IPS DF 4.7 (cell line): ENCODE measurements at regions not wholly inside any gene's neighbourhood (a gene's known extent, or its start where the extent isn't known, plus 50 kb on each side); places are given as distances from the start of the nearest gene placed in this dataset.
"Not testable (repeated sequence)": the region's sequence is repeated elsewhere in the genome, so short reads cannot be mapped to it uniquely, and the experiment has no call there.

Experiments
- DNase-seq: peaks from one replicate; pipeline ENCODE4 v3.0.0-alpha.2; 2013; ENCODE audit warnings: low spot score; ENCODE audit errors: extremely low read depth

DNA sequence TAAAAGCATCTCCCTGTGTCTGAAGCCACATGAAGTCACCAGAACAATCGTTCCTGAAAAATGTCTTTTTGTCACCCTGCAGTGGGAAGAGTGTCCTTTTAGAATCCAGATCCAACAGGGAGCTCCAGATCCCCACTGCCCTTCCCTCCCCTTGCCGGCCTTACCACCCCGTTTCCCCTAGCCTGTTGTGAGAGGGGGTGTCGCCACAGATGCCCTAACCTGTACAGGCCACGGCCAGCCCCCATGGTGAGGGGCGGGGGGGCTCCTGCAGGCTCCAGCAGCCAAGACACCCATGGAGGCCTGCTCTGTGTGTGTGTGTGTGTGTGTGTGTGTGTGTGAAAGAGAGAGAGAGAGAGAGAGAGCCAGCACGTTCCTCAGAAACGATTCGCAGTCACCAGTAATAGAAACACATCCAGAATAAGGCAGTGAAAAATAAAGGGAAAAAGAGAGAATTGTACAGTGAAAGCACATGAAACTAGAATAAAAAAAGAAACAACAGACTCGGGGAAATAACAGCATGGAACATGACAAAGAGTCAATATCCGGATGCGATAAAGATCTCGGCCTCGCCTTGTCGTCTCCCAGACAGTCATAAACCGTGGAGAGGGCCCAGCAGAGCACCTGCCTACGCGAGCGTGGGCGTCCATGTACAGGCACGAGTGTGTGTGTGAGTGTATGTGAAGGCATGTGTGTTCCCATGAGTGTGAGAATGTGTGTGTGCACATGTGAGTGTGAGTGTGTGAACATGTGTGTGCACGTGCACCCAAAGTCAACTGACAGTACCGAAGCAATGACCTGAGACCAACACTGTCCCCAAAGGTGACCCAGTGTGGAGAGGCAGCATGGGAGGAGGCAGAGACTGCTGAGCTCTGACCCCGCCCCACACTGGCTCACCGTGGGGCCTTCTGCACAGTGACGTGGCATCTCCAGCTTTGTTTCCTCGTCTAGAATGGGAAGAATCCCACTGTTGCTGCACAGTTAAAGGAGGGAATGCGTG is 303.8 kb downstream of the NPHP4 start:
- DNase-seq, result no peak

DNA sequence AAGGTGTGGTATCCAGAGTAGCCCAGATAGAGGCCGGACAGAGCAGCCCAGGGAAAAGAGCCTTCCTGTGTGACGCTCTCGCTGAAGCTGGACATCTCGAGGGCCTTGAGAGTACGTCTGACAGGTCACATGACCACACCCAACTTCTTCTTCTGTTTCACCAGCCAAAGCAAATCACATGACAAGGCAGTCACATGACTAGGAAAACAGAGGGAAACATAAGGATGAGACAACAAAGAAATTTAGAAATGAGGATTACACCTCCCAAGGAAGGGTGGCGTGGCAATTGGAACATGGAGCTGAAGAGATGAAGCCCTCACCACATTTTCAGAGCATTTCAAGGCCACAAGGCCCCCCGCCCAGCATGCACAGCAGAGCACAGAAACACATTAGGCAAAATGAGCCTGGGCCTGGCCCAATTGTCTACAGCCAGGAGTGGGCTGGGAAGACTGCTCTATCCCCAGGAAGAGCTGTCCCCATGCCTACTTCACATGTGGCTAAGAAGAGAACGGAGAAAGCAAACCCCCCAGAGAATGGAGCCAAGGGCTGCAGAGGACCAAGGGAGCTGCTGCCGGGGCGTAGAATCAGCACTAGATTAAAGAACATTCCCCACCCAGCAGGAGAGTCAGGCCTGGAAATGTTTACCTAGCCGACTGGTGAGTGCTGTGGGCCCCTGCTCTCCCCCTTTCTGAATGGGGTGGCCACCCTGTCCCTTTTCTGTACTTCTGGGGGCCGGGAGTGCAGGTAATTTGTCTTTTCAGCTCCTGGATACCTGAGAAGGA is 305.1 kb downstream of the NPHP4 start:
- no peak for DNase-seq

DNA sequence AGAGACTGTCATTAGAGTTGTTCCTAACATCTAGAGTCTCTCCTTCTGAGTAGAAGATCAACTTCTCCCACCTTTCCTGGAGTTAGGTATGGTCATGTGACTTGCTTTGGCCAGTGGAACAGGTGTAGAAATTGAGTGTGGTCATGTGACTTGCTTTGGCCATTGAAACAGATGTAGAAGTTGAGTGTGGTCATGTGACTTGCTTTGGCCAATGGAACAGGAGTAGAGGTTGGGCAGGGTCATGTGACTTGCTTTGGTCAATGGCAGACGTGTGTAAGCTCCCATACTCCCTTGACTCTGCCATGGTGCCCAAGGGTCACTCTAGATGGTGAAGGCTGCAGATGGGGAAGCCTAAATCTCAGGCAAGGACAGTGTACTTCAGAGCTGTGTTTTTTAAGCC is 306.0 kb downstream of the NPHP4 start:
- DNase-seq, result no peak

DNA sequence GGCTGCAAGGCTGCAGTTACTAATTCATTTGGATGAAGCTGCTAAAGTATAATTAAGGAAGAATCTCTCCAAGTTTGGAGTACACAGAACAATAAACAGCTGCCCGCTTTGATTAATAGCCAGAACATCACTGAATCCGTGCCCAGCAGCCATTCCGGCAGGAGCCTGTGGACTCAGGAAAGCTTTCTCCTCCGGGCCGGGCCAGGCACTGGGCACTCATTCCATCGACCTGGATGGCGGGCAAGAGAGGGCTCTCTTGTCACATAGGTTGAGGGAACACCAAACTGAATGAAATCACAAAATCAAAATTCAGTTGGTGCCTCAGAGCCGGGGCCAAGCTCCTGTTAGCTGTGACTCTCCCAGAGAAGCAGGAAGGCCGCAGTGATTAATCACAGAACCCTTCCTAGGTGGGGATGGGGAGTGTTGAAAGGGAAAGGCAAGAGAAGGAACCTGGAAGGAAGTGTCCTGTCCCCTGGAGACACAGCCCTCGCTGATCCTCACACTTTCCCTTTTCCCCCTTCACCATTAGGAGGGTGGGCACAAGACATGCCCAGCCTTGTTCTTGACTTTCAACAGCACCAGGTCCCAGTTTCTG is 306.7 kb downstream of the NPHP4 start:
- DNase-seq, result no peak

DNA sequence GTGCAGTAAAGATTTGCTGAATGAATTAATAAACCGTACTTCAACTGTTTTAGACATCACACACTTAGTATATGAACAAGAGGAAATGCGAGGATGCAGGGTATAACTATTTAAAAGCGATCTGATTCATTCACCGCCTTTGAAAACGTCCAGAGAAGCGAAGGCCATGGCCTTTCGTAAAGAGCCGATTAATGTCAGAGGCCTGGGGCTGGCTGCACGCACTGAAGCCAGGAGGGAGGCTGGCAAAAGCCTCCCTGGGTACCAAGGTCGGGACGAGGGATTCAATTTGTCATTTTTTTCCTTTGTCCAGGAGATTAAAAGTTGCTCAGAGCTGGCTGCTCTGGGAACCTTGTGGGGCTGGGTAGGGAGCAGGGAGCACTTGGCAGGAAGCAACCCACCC is 307.4 kb downstream of the NPHP4 start:
- no peak for DNase-seq

DNA sequence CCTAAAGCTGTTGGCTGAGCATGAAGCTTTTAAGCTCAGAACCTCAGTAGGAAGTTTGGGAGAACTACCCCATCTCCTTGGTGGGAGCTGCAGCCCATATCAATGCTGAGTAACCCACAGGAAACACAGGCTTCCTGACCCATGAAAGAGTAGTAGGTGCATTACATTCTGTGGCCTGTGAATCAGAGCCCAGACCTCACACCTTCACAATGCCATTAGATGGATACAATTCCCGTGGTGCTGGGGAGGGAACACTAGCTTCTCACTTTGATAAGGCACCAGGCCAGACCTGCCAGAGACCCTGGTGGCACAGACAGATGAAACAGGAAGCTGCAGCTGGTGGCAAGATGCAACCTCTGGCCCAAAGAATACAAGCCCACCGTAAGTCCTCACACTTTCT is 308.8 kb downstream of the NPHP4 start:
- no peak for DNase-seq

DNA sequence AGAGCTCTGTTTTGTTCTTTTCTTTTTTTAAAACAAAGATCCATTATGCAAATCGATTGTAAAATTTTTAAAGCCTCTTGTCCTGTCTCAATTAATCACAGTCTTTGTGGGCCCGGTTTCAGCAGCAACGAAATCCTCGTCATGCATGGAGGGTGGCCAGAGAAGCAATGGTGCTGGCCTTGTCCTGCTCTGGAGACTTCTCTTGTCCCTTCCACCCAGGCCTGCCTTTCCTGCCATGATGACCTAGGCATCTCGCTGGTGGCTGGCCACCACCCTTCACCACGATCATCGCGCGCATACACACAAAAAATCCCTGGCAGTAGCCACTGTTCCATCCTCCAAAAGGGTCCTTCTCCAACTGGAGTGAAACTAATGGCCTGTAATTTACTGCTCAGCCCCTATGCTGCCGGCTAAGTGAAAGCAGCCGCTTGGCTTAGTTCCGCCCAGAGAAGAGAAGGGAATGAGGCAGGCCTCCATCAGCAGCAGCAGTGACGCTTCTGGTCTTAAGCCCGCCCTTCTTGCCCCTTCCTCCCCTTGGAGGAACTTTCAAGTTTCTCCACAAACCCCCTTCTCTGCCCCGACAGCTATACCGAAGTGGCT is 309.5 kb downstream of the NPHP4 start:
- no peak for DNase-seq

DNA sequence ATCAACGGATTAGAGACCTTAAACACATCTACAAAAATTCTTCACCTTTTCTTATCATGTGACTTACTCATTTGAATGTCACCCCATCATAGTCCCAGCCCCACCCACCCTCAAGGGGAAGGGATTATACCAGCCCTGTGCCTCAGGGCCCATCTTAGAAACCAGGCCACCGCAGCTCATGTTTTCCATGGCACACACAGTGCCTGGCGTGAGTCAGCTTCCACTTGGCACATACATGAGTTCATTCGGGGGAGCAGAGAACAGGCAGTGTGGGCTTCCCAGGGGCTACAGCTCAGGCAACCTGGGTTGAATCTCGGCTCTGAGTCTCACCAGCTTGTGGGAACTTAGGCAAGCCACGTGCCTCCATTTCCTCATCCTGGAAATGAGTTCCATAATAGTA is 310.6 kb downstream of the NPHP4 start:
- DNase-seq, result no peak

DNA sequence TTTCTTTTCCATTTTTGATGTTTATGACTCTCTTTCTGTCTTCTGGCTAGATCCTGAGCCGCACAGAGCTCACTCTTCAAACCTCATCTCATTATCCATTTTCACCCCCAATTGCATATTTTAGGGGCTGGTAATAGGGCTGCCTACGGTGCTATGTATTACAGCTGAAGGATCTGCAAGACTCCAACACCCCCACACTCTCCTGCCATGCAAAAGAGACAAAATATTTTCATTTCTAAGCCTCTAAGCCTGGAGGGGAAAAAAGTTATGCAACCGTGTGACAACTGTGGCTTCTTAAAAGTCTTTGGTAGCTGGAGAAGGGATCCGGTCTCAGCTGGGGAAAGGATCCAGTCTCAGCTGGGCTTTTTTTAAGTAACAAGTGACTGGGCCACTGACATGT is 311.6 kb downstream of the NPHP4 start:
- DNase-seq, result no peak

DNA sequence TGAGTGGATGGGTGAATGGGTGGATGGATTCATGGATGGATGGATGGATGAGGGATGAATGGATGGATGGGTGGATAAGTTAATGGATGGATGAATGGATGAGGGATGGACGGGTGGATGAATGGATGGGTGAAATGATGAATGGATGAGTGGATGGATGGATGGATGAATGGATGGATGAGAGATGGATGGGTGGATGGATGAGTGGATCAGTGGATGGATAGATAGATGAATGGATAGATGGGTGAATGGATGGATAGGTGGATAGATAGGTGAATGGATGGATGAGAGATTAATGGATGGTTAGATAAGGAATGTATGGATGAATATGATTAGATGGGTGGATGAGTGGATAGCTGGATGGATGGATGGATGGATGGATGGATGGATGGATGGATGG is 313.5 kb downstream of the NPHP4 start:
- no peak for DNase-seq

DNA sequence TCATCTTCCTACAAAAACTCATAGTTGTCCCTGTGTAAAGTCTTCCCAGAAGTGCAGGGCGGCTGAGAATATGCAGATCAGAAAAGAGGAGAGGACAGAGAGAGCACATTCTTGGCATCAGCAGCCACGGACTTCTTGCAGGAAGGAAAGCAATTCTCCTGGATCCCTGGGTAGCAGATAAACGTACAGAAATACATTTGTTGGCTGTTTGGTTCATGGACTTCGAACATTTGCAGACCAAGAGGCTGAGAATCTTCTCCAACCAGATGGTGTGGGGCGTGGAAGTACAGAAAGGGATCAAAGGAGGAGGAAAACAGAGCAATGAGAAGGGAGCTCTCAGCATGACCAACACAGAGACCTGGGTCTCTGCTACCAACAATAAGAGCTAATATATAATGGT is 319.9 kb downstream of the NPHP4 start:
- DNase-seq, result not testable (repeated sequence)

DNA sequence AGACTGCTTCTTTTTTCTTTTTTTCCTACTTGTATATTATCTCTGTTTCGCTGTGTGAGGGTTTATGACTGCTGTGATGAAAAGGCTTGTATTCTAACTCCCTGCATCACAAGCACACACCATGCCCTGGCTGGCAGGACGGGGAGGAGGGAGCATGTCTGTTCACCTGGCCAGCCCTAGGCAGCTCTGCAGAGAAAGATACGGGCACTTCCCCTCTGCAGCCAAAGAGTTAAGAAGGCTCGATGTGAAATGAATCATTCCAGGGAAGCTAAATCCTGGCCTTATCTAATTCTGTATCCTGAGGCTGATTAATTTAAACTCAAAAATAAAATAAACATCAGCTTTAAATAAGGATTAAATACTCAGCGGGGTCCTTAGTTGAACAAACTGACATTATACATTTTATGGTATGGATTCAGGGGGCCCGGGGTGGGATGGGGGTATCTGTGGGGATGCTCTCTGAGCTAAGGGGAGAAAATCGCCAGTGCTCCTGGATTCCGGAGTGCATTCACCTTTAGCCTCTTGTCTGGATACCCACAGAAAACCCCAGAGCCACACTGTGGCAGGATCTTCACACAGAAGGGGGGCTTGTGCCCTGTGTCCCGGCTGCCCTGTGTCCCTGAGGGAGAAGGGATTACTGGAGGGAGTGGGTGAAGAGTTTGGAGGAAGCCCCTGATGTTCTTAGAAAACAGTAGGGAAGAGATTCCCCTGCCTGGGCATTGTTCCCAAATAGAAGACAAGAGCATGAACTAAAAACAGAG is 321.5 kb downstream of the NPHP4 start:
- no peak for DNase-seq

DNA sequence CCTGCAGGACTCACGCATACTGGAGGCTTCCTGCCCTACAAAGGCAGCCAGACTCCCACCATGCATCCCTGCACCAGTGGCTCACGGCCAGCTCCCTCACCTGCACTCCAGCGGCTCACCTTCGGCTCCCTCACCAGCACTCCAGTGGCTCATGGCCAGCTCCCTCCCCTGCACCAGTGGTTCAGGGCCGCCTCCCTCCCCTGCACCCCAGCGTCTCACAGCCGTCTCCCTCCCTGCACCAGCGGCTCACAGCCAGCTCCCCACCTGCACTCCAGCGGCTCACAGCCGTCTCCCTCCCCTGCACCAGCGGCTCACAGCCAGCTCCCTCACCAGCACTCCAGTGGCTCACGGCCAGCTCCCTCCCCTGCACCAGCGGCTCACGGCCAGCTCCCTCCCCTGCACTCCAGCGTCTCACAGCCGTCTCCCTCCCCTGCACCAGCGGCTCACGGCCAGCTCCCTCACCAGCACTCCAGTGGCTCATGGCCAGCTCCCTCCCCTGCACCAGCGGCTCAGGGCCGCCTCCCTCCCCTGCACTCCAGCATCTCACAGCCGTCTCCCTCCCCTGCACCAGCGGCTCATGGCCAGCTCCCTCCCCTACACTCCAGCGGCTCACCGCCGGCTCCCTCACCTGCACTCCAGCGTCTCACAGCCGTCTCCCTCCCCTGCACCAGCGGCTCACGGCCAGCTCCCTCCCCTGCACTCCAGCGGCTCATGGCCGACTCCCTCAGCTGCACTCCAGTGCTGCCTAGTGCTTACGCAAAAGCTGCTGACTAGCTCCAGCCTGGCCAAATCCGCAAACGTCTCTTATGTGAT is 324.5 kb downstream of the NPHP4 start:
- DNase-seq, result no peak

DNA sequence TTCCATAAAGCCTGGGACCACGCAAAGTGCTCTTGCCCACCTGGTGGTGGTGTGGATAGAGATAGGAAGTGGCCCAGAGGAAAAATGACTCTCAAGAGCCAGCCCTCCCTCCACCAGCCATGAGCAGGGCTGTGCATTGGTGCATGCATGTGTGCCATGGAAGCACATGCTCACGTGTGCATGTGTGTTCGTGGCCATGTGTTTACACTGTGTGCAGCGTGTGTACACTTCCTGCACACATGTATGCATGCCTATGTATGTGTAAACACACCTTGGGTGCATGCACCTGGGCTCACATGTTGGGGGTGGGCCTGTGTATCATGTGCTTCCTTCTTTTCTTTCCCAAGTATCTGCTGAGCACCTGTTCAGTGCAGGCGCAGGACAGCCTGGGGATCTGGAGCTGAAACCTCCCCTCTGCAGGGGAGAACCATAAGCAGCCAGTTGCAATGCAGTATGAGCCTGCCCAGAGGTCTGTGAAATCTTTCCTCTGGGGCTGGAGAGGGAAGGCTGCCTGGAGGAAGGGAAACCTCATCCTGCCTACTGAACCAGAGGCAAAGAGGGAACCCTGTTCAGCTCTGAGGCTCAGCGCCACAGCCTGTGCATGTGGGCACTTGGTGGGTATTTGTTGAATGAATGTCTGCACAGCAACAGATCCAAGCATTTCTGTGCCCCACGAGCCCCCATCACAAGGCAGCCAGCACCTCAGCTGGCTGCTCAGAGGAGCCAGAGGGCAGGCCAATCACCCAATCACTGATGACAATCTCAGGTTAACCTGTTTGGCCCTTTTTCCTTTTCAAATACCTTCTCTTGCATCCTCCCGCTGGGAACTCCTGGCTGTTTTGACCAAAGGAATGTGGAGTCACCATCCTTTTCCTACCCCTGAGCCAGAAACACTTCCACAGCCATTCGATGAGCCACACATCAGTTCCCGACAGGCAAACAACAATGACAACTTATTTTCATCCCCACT is 327.0 kb downstream of the NPHP4 start:
- no peak for DNase-seq

DNA sequence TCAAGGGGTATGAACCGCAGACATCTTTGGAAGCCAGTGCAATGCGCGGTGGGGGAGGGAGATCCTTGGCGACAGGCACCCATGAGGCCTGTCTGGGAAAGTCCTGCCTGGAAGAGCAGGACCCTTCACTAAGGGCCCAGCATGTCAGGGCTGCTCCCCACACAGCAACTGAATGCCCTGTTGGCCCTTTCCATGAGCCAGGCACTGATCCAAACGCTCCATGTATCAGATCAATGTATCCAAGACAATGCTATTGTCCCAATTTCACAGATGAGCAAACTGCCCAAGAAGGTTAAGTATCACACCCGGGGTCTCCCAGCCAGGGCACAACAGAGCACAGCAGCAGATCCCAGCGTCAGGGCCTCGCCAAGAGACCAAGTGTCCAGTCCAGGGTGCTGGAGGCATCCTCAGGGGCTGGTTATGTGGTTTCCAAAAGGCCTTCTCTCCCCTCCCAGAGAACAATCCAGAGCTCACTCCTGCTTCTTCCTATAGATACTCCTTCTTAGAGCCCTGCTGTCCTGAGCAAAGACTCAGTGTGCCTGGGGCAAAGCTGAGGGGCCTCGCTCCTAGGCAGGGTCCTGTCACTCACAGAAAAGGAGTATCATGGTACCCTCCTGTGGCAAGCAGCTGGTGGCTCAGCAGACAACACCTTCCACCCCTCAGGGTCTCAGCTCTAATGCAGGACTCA is 328.0 kb downstream of the NPHP4 start:
- DNase-seq, result no peak

DNA sequence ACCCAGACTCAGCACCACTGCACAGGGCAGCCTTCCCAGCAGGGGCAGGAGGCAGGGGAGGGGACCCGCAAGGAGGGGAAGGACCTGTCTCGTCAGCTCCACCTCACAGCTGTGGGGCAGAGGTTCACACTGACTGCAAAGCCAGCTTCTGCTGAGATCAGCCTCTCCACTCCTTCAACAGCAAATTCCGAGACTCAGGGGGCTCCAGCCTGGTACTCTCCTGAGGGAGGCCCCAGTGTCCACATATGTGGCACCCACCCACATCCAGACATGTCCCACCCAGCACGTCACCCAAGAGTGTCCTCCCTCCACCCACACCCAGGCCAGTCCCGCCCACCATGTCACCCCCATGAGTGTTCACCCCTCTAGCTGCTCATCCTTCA is 329.5 kb downstream of the NPHP4 start:
- no peak for DNase-seq

DNA sequence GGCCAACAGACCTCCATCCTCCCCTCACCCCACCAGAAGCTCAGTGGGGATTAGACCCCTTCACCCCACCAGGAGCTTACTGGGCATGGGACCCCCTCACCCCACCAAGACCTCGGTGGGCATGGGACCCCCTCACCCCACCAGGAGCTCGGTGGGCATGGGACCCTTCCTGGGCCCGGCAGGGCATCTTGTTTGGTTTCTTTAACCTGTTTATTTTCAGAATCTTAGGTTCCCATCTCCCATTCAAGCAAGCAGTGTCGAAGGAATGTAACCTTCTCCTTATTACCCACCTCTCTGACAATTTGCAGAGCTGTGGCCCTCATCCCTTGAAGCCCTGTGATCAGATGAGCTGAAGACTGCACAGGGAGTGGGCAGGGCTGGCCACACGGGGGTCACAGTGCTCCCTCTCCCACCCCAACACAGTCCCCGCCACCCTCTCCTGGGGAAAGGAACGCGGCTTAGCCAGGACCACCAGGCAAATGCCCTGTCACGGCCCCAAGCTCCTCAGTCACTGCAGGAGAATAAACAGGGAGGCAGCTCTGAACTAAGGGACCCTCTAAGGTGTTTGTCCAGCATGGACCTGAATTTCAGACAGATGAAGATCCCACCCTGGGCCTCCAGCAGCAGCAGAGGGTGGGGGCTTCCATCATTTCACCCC is 330.0 kb downstream of the NPHP4 start:
- DNase-seq, result no peak
